ENCODE measurements at regions not wholly inside any gene's neighbourhood (a gene's known extent, or its start where the extent isn't known, plus 50 kb on each side); places are given as distances from the start of the nearest gene placed in this dataset.

GRCh38 chr7:121572615-121573014 is 176.5 kb upstream of the FAM3C start:
- TF ChIP-seq CTCF (IDR thresholded peaks at IDR 0.05) (no peak), POLR2AphosphoS5 (IDR thresholded peaks at IDR 0.05) (no peak), POLR2A (IDR thresholded peaks at IDR 0.05; ENCODE audit: low read depth) (no peak)

Measured in esophagus muscularis mucosa (tissue), 3 donors.